ENCODE measurements at regions not wholly inside any gene's neighbourhood (a gene's known extent, or its start where the extent isn't known, plus 50 kb on each side); places are given as distances from the start of the nearest gene placed in this dataset.

GRCh38 chr15:61447981-61448380, 218.9 kb upstream of the RORA start:
- TF ChIP-seq, protein P1, sequence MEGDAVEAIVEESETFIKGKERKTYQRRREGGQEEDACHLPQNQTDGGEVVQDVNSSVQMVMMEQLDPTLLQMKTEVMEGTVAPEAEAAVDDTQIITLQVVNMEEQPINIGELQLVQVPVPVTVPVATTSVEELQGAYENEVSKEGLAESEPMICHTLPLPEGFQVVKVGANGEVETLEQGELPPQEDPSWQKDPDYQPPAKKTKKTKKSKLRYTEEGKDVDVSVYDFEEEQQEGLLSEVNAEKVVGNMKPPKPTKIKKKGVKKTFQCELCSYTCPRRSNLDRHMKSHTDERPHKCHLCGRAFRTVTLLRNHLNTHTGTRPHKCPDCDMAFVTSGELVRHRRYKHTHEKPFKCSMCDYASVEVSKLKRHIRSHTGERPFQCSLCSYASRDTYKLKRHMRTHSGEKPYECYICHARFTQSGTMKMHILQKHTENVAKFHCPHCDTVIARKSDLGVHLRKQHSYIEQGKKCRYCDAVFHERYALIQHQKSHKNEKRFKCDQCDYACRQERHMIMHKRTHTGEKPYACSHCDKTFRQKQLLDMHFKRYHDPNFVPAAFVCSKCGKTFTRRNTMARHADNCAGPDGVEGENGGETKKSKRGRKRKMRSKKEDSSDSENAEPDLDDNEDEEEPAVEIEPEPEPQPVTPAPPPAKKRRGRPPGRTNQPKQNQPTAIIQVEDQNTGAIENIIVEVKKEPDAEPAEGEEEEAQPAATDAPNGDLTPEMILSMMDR (conservative IDR thresholded peaks at IDR 0.05) = no peak
- peaks cover 7% of the 10 kb centered on the region; the same call in 1 of the 2 replicates for H3K4me1 ChIP-seq (ENCODE audit: insufficient read depth, low read length)
- H3K4me1 Mint-ChIP-seq = peaks cover 3 to 7% of the 10 kb centered on the region in 2 experiments; a peak in 2 of 4 replicates
- no peak overlapping the region for H3K27ac ChIP-seq (ENCODE audit: insufficient read length, low read depth, low read length)
- no CpG with 5 or more reads among the region's 4 CpGs for WGBS (ENCODE audit: extremely low coverage, insufficient read length, low lambda C conversion rate)
- no peak overlapping the region for H3K4ac ChIP-seq (ENCODE audit: low read depth, low read length)
- no peak overlapping the region for H2AK5ac ChIP-seq (ENCODE audit: insufficient read length, low read length)
- no peak overlapping the region for H4K5ac ChIP-seq (ENCODE audit: insufficient read length, low read depth, low read length)
- no peak overlapping the region for H2BK15ac ChIP-seq (ENCODE audit: low read depth, low read length)
- H3K27me3 Mint-ChIP-seq (ENCODE audit: low read depth) = no peaks in the 10 kb centered on the region
- no peak overlapping the region for H3K14ac ChIP-seq (ENCODE audit: insufficient read depth, low read length)
- H3K79me2 ChIP-seq (ENCODE audit: insufficient read depth, low read length) = no peaks in the 10 kb centered on the region
- no peak overlapping the region for H3T11ph ChIP-seq (ENCODE audit: low read length)
- H3K79me1 ChIP-seq (ENCODE audit: insufficient read depth, low read depth, low read length, poor library complexity, severe bottlenecking) = no peaks in the 10 kb centered on the region
- no peak overlapping the region for H3K23ac ChIP-seq (ENCODE audit: insufficient read length, low read depth, low read length)
- H3K27me3 ChIP-seq (ENCODE audit: insufficient read depth, low read length) = no peaks in the 10 kb centered on the region
- H3K4me3 Mint-ChIP-seq = no peak overlapping the region
- no peak overlapping the region for H2BK12ac ChIP-seq (ENCODE audit: insufficient read length, low read depth, low read length)
- H2BK20ac ChIP-seq (ENCODE audit: low read depth, low read length, poor library complexity, severe bottlenecking) = no peak overlapping the region
- no peaks in the 10 kb centered on the region for H4K20me1 ChIP-seq (ENCODE audit: control insufficient read depth, insufficient read depth, insufficient read length)
- H3K56ac ChIP-seq (ENCODE audit: insufficient read length, low read depth, low read length) = no peak overlapping the region
- no peak overlapping the region for H2BK120ac ChIP-seq (ENCODE audit: low read depth, low read length, poor library complexity, severe bottlenecking)
- H3K9ac ChIP-seq (ENCODE audit: extremely low read depth, insufficient read length, low read length) = no peak overlapping the region
- no peak for DNase-seq
- peaks cover 2 to 5% of the 10 kb centered on the region in 2 experiments; a peak in 2 of 5 replicates for H3K9me3 Mint-ChIP-seq
- H3K27ac Mint-ChIP-seq = no peak overlapping the region
- H4K8ac ChIP-seq (replicated peaks; ENCODE audit: insufficient read length, low read depth, low read length) = no peak overlapping the region
- no peak overlapping the region for H3K4me2 ChIP-seq (ENCODE audit: insufficient read depth, insufficient read length, low read length)
- no peaks in the 10 kb centered on the region for H3K9me3 ChIP-seq (ENCODE audit: control insufficient read depth, low read depth, low read length)
- H3K18ac ChIP-seq (ENCODE audit: insufficient read length, low read depth, low read length) = no peak overlapping the region
- no peak overlapping the region for H2BK5ac ChIP-seq (ENCODE audit: insufficient read length, low read length)
- H3K23me2 ChIP-seq (ENCODE audit: insufficient read length, low read depth, low read length, poor library complexity, severe bottlenecking) = no peaks in the 10 kb centered on the region
- no peak overlapping the region for H2AFZ ChIP-seq (ENCODE audit: low read length)
- H3K36me3 Mint-ChIP-seq (ENCODE audit: insufficient read depth in 1 of 3, low read depth in 3 of 3) = peaks cover 2 to 9% (median 6%) of the 10 kb centered on the region in 3 experiments; a peak in 4 of 7 replicates
- no peak overlapping the region for H4K91ac ChIP-seq (ENCODE audit: insufficient read length, low read depth, low read length)
